RCC 7860 (cell line): ENCODE measurements at regions not wholly inside any gene's neighbourhood (a gene's known extent, or its start where the extent isn't known, plus 50 kb on each side); places are given as distances from the start of the nearest gene placed in this dataset.
A peak's percentile ranks its signal among the peaks of the same experiment; 100 is the strongest.

Experiments
- DNase-seq: peaks from one replicate; pipeline ENCODE4 v3.0.0-alpha.2; 2015; ENCODE audit warnings: low spot score
- FAIRE-seq: peaks from 2 replicates; lab custom pipeline; 2012; peaks lifted over from hg19 to GRCh38; lab: Jason Lieb, UNC

GRCh38 chr6:128676456-128676855, 156.1 kb upstream of the PTPRK start:
- FAIRE-seq (no peak), DNase-seq (no peak)

- no peak for FAIRE-seq
- DNase-seq, result no peak
These were observed 151.6 kb upstream of the PTPRK start for GRCh38 chr6:128672023-128672422.

GRCh38 chr6:128667339-128667858, 147.0 kb upstream of the PTPRK start:
- FAIRE-seq (no peak), DNase-seq (no peak)

- FAIRE-seq (no peak), DNase-seq (no peak)
These were observed 146.0 kb upstream of the PTPRK start for GRCh38 chr6:128666405-128666804.

- FAIRE-seq (no peak), DNase-seq (no peak)
These were observed 142.8 kb upstream of the PTPRK start for GRCh38 chr6:128663238-128663637.

GRCh38 chr6:128659878-128660622, 139.7 kb upstream of the PTPRK start:
- FAIRE-seq (no peak), DNase-seq (no peak)

GRCh38 chr6:128659276-128659675, 138.9 kb upstream of the PTPRK start:
- FAIRE-seq, result no peak
- DNase-seq, result no peak

- peak; percentile 21 for DNase-seq
- FAIRE-seq, result no peak
These were observed 136.8 kb upstream of the PTPRK start for GRCh38 chr6:128657181-128657580.

GRCh38 chr6:128655978-128656498, 135.6 kb upstream of the PTPRK start:
- FAIRE-seq, result peak; percentile 98
- peak; percentile 98 for DNase-seq

GRCh38 chr6:128648022-128648598, 127.7 kb upstream of the PTPRK start:
- no peak for DNase-seq
- no peak for FAIRE-seq

GRCh38 chr6:128642132-128642531, 121.7 kb upstream of the PTPRK start:
- DNase-seq, result no peak
- no peak for FAIRE-seq

- DNase-seq, result no peak
- FAIRE-seq, result no peak
These were observed 121.3 kb upstream of the PTPRK start for GRCh38 chr6:128641703-128642102.

GRCh38 chr6:128638817-128639216, 118.4 kb upstream of the PTPRK start:
- FAIRE-seq, result no peak
- DNase-seq, result no peak

GRCh38 chr6:128635219-128635618, 114.8 kb upstream of the PTPRK start:
- FAIRE-seq (no peak), DNase-seq (no peak)

- FAIRE-seq (no peak), DNase-seq (no peak)
These were observed 111.7 kb upstream of the PTPRK start for GRCh38 chr6:128632131-128632530.

GRCh38 chr6:128631031-128631430, 110.6 kb upstream of the PTPRK start:
- DNase-seq (no peak), FAIRE-seq (no peak)

- FAIRE-seq, result no peak
- DNase-seq, result no peak
These were observed 109.8 kb upstream of the PTPRK start for GRCh38 chr6:128630213-128630612.

GRCh38 chr6:128617285-128617684, 96.9 kb upstream of the PTPRK start:
- no peak for FAIRE-seq
- DNase-seq, result no peak

GRCh38 chr6:128616342-128616741, 95.9 kb upstream of the PTPRK start:
- DNase-seq, result no peak
- no peak for FAIRE-seq

GRCh38 chr6:128606611-128607010, 86.2 kb upstream of the PTPRK start:
- DNase-seq, result no peak
- FAIRE-seq, result no peak

GRCh38 chr6:128605961-128606360, 85.6 kb upstream of the PTPRK start:
- DNase-seq, result no peak
- no peak for FAIRE-seq

- no peak for FAIRE-seq
- peak; percentile 6 for DNase-seq
These were observed 80.7 kb upstream of the PTPRK start for GRCh38 chr6:128601060-128601459.
